ENCODE measurements at regions not wholly inside any gene's neighbourhood (a gene's known extent, or its start where the extent isn't known, plus 50 kb on each side); places are given as distances from the start of the nearest gene placed in this dataset.
"Not testable (repeated sequence)": the region's sequence is repeated elsewhere in the genome, so short reads cannot be mapped to it uniquely, and the experiment has no call there.

DNA sequence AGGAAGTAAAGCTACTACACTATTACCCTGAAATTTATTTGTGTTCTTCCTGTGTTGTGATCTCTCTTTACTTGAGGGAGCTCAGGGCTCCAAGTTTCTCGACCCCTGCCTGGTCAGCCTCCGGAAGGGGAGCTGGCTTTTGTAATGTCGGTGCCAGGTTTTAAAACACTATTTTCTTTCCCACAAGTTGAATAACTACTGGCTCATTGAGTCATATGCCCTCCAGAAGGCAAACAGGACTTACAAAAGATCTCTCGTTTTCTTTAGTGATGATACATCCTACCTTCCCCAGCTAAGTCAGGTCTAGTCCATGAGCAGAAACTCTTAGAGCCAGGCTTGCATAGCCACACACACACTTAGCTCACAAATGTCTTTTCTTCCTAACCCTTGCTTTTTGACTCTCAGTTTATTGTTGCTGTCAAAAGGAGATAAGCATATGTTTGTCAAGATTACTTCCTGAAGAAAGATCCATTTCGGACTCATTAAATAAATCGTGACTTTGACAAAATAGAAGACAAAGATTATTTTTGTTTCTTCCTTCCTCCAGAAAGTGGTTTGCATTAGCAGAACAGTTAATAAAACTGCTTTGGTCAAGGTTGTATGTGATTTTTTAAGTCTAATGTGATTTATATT lies 209.8 kb upstream of the FLRT2 start:
- no peak for DNase-seq

DNA sequence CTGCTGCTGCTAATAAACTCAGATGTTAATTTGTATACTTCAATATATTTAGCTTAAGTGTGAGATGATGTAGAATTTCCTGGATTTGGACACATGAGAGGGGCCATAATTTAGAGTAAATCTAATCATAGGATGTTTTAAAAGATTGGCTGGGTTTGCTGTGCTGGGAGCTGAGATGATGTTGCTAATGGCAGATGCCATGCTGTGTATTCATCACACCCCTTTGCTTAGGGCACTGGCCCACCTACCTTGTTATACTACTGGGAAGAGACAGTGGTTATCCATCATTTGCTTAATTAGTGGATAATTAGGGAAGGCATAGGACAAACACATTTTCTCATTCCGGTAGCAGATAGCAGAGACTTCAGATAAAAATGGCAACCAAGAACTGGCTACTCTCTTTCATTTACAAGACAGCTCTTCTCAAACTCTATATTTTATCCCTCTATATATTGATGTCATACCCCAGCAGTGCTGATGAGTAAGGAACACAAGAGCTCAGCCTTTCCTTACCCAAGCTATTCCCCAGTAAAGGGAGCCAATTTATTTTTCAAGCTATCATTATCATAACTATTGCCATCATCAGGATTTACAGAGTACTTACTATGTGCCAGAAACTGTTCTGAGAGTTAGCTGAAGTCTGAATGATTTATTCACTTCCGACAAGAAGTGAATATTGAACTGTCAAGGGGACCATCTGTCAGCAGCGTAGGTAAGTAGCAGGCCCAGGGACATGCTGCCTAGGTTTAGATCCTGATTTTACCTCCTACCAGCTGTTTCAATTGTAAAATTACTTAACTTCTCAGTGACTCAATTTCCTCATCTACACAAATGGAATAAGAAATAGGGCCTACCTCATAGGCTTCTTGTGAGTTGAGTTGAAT lies 204.6 kb upstream of the FLRT2 start:
- DNase-seq: no peak

DNA sequence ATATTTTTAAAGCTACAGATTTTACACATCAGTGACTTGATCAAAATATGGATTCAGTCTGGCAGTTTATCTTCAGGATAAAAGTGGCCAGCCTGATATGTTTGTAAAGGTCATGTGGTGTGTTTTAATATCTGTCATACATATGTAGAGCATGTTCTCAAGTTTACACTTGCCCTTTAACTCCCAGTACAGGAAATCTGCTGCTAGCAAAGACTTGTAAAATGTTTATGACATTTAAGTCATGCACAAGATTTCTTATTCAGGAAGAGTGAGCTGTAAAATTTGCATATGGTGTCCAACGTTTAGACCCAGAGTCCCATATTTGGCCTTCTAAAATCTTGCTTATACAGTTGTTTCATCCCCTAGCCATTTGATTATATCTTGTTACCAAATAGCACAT lies 197.5 kb upstream of the FLRT2 start:
- no peak for DNase-seq

DNA sequence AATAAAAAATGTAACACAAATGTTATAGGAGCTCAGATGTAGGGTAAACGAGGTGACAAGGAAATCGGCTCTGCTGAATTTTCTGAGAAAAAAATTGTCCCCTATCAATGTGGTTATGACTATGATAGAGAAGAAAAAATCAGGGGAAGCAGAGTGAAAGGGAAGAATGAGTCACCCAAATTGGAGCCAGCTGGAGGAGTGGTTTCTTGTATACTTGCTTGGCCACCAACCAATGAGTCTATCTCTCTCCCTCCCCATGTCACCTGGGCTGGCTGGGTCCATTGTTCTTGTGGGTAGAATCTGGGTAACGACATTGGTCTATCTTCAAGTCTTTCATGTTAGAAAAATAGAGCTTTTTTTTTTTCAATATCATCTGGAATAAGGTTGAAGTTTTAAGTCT lies 196.6 kb upstream of the FLRT2 start:
- no peak for DNase-seq

DNA sequence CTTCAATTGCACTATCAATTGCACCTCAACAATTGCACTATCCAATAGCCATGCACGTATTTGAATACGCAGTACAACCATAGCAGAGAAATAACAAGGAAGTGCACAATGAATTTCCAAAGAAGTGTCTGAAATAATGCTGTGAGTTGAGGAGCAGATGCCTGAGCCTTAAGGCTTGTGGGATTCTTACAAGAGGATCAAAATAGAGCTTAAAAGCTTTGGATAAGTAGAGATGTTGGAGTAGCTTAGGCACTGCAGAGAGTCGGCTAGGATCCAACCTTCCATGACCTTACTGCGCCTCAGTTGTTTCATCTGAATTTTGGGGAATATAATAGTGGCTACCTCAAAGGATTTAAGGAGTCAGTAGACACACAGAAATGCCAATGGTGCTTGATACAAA lies 196.1 kb upstream of the FLRT2 start:
- no peak for DNase-seq

DNA sequence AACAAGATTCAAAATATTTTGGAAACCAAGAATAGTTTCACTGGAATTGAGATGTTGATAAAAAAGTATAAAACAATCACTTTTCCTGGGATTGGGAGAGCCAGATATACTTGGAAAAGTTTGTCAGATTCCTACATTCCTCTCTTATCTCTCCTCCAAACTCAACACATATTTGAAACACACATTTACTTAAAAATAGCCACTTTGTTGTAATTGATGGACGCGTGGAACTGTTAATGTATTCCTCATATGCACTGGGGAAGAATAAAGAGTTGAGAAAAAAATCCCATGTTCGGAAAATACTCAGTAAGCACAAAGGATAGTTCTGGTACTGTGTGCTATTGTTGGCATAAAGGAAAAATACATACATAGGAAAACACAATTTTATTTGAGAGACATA lies 195.6 kb upstream of the FLRT2 start:
- no peak for DNase-seq

DNA sequence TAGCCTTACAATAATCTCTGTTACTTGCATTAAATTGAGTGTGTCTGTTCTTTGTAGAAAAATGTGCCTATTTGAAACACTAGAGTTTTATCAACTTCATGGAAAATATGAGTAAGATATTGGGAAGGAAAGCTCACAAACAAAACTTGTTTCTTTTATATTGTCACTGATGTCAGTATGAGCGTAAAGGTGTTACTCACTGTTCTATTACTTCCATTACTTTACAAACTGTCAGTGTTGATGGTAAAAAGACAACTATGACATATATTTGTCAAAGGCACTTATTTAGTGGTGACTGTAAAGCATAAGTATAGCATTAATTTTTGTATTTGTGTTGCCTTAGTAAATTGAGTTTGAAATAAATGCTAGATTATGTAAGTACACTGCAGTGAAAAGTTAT lies 193.7 kb upstream of the FLRT2 start:
- DNase-seq: no peak

DNA sequence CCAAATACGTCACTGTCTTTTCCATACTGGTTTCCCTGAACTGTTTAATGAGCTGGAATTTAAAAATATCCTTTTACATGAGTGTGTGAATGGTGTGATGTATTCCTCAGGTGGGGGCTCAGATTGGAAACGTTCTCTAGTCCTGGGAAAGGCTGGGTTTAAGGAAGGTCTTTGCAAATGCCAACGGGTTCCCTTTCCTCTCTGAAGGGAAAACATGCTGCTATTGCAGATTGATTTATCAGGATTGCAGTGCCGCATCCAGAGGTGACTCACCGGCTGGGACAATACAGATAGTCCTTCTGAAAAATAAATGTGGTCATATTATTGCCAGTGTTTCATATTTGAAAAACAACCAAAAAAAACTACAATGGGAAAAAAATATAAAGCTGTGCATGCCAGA lies 193.1 kb upstream of the FLRT2 start:
- no peak for DNase-seq

DNA sequence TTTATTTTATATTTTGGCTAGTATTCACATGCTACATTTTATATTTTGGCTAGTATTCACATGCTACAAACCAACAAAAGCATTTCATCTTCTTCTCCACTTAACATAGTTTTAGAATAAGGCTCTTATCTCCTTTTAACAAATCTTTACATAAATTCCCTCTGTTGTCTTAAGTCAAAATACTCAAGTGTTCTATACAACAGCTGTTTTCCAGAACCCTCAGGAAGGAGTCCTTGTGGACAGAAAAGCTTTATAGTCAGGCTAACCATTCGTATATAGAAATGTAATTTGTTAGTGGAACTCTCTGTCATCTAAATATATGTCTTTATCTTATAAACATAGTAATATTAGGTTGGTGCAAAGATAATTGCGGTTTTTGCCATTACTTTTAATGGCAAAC lies 191.0 kb upstream of the FLRT2 start:
- DNase-seq: no peak

DNA sequence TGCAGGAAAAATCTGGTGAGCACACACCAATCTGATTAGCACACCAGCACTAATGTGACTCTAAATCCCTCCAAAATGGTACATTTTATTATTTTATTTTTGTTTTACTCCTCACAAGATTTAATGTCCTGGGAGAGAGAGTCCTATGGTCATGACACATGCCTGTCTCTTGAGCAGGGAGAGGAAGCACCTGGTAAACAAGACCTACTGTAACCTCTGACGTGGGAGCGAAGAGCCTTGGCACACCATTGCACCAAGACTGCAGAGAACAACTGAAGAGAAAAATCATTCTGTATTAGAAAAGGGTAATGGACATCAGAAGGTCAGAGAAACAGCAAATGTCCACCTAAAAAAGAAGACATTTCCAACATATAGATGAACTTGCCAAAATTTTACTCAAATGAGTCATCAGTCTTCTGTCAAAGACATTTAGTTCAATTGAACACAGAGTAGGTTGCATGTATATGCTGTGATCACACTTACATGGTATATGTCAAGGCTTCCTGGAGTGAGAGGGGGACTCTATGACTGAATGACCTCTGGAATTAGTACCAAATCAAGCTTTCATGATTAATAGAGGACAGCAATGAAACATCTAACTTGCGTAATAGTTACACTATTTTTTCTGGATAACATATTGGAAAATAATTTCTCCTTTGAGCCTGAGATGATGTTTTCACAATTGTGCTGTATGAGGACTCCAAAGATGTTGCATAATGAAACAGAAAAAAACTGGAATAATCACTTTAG lies 186.9 kb upstream of the FLRT2 start:
- no peak for DNase-seq

DNA sequence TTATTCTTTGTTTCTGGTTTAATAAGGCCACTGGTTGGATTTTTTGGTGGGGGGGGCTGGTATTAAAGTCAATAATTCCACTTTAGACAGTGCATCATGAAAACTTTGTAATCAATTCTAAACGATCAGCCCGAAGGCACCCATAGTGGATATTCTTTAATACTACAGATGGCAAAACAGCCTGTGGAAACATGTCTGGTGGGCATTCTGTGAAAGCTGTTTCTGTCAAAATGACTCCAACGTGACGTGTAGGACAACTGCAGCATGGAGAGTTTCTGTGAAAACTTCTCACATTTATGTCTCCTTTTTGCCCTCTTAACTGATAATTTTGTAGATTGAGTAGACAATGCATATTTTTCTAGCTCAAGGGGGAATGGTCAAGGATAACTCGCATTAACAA lies 185.8 kb upstream of the FLRT2 start:
- no peak for DNase-seq

DNA sequence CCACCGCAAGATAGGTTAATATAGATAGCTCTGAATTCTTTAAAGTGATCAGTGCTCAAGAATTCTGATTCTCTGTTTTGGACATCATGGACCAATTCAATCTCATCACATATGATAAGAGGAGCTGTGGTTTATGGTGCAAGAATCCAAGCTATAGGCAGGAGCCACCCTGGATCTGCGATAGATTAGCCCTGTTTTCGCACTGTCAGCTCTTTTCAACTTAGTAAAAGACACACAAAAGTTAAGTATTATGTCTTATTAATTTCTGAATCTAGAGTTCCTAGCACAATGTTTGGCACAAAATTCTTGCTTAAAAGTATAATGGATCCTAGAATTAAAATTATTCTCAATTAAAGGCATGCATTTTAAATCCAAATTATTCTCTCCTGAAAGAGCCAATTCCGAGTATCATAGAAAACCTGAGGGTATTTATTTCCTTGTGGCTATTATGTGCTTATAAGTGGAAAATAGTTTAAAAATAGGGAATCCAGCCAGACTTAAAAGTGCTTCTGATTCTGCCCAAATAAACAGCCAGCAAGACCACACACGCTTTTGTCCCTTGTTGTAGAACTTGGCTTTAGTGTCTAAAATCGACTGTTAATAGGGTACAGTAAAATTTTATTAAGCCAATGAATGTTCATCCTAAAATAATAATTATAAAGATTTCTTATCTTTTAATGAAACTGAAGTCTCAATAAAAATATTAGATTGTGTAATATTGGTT lies 184.9 kb upstream of the FLRT2 start:
- no peak for DNase-seq

DNA sequence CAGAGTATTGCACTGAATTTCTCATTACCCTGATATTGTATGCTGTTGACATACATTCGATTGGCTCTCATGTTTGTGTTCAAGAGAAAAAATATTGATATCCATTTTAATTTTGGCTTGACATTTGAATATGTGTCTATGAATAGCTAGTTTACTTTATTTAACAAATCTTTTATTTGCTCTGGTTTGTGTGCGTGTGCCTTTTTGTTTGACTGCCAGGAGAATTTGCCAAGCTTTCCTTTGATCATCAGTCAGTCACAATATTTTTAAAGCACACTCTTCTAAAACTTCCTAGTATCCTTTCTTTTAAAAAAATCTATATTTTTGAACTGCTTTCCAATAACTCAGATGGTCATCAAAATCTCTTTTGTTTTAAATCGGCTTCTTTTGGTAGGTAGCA lies 179.3 kb upstream of the FLRT2 start:
- DNase-seq: no peak

DNA sequence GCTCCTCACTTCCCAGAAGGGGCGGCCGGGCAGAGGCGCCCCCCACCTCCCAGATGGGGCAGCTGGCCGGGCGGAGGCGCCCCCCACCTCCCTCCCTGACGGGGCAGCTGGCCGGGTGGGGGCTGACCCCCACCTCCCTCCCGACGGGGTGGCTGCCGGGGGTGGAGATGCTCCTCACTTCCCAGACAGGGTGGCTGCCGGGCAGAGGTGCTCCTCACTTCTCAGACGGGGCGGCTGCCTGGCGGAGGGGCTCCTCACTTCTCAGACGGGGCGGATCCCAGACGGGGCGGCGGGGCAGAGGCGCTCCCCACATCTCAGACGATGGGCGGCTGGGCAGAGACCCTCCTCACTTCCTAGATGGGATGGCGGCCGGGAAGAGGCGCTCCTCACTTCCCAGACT lies 177.4 kb upstream of the FLRT2 start:
- DNase-seq: not testable (repeated sequence)

DNA sequence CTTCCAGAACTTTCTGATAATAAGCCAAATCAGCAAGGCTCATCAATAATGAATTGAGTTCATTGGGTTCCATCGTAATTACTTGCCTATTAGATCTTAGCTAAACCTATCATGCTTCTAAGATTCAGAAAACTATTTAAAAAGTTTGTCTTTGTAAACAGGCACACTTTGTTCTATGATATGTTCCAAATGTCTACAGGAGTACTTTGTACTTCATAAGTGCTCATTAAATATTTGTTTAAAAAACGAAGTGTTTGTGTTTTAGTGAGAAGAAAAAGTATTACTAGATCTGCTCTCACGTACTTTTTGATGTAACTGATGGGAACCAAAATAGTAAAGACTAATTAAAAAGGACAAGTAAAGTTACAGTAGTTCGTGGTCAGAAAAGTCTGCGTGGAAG lies 172.8 kb upstream of the FLRT2 start:
- DNase-seq: no peak

DNA sequence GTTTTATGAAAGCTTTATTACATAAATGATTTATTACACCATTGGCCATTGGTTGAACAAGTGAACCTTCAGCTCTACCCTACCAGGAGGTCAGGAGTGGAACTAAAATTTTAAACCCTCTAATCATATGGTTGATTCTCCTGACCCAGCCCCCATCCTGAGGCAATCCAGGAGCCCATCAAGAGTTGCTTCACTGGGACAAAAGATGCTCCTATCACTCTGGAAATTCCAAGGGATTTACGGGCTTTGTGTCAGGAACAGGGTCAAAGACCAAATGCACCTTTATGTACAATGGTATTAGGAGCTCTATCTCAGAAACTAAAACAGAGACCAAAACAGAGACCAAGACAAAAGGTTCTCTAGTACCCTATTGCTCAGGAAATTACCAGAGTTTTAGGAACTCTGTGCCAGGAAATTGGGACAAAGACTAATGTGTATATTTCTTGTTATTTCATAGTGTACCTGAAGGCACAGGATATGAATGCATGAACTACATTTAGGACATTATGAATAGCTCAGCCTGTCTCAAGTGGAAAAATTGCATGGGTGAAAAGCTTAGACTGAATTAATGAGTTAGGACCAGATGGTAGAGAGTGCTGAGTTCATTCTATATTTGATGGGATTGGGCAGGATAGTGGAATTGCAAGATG lies 171.7 kb upstream of the FLRT2 start:
- no peak for DNase-seq

DNA sequence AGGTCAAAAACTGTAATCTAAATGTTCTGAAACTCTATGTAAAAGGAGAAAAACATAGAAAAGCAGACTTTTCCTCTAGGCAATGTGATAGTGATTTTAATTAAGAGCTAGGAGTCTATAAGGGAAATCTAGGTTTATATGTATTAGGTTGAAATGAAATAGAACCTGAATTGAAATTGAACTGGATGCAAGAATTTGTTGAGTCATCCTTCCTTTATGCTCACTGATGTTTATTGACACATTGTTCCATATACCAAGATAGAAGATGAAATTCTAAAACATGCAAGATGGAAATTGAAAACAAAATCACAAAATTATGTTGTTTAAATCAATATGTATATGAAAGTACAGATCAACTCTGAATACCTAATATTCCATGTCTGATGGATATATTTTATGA lies 170.4 kb upstream of the FLRT2 start:
- DNase-seq: no peak

DNA sequence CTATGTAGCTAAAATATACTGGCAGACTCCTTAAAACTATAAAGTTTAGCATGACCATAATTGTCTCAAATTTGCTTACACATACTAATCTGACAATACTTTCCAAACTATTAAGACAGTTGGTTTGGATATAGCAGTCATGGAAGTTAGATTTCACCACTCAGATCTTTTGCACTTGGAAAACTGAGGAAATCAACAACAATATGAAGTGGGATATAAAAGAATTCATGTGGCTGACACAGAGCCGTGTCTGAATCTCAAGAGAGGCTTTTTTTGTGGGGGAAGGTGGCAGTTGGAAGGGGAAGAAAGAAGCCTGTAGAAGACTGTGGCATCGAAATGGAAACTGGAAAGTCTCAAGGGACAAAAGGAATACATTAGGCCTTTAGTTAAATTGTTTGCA lies 166.6 kb upstream of the FLRT2 start:
- no peak for DNase-seq

DNA sequence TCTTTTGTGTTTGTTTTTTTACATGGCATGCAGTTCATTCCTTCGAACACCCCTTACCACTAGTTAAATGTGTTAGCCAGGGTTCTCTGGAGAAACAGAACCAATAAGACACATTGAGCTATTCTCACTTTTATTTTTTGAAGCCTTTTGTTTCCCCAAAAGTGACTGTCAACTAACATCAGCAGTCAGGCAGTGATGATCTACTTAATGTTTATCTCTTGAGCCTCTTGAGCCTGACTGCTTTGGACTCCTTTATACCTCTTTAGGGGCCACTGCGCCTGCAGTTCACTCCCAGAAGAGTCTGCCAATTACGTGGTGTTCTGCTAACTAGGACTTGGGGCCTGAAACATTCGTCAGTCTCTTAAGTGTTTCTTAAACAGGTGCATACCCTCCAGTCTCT lies 163.7 kb upstream of the FLRT2 start:
- no peak for DNase-seq

DNA sequence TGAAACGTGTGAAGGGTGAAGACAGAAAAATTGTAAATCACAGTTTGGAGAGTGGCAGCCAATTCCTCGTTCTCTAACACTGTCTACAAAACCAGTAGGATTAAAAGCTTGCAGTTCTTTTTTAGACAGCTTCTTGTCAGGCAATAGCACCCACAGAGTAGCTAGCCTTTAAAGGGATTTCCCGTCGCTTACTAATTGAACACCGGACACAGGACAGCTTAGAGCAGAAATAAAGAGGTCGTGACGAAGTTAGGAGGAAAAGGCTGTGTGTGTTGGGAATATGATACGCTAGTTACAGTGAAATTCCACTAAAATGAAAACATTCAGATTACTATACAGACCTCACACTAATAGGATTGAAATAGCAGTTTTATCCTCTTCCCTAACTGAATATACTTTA lies 149.1 kb upstream of the FLRT2 start:
- no peak for DNase-seq

DNA sequence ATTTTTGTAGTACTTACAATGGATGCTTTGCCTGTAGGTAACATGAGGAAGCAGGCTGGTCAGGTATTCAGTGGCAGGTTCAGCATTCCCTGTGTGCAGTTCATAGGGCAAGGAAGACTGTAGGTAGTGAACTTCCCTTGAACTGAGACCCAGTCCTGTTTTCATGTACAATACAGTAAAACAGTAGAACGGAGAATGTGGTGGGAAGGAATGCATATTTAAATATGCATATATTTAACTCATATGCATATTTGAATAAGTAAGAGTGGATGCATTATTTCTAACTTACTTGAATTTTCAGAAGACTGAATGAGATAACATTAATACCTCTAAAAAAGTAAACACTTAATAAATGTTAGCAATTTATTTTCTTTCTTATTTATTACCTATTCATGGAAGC lies 147.6 kb upstream of the FLRT2 start:
- DNase-seq: no peak

DNA sequence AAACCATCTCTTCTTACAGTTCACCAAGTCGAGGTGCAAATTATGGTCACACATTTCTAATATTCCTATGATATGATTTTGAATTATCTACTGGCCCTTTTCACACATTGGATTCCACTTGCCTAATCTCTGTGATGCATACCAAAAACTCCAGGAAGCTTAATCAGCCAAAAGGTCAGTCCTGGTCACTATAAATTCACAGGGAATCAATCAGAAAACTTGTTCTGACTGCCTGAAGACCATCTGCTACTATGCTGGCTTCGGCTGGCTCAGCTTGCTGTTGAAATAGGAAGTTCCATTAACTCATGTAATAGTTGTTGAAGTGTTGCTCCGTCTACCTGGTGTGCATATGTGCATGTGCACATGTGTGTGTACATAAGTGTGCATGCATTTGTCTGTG lies 142.8 kb upstream of the FLRT2 start:
- no peak for DNase-seq

DNA sequence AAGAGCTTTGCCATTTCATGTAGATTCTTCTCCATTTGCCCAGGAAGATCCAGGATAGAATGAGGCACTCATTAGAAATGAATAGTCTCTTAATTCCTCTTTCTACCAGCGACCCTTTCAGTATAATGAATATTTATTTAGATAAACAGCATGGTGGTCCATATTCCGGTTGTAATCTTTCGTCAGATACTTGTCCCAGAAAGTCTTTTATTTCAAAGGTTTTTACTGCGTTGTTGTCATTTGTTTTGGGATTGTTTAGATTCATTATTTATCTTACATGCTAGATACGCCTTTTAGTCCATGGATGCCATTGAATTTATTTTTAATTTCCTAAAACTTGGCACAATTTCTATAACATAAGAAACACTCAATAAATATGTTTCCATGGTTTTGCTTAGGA lies 139.7 kb upstream of the FLRT2 start:
- no peak for DNase-seq

Measured in activated gamma-delta T cell (primary cell).